Activated CD8-positive, alpha-beta memory T cell treated with anti-CD3 and anti-CD28 coated beads for 24 hours (primary cell): ENCODE measurements at regions not wholly inside any gene's neighbourhood (a gene's known extent, or its start where the extent isn't known, plus 50 kb on each side); places are given as distances from the start of the nearest gene placed in this dataset.

Experiments used
- DNase-seq: peaks from one replicate; pipeline ENCODE4 v3.0.0-alpha.2; 2020

GRCh38 chr18:45447355-45448265, 167.7 kb upstream of the SLC14A2 start:
- DNase-seq: no peak

- DNase-seq: no peak
Measured at GRCh38 chr18:45448871-45449270, 166.4 kb upstream of the SLC14A2 start.

GRCh38 chr18:45449418-45450227, 165.7 kb upstream of the SLC14A2 start:
- no peak for DNase-seq

- DNase-seq: no peak
Measured at GRCh38 chr18:45456090-45457021, 158.9 kb upstream of the SLC14A2 start.

GRCh38 chr18:45458033-45458432, 157.2 kb upstream of the SLC14A2 start:
- no peak for DNase-seq

- DNase-seq: no peak
Measured at GRCh38 chr18:45462179-45462578, 153.1 kb upstream of the SLC14A2 start.

- DNase-seq: no peak
Measured at GRCh38 chr18:45463451-45463850, 151.8 kb upstream of the SLC14A2 start.

GRCh38 chr18:45464619-45465018, 150.7 kb upstream of the SLC14A2 start:
- no peak for DNase-seq

- DNase-seq: no peak
Measured at GRCh38 chr18:45467293-45467692, 148.0 kb upstream of the SLC14A2 start.

GRCh38 chr18:45467945-45468344, 147.3 kb upstream of the SLC14A2 start:
- no peak for DNase-seq

GRCh38 chr18:45478889-45479288, 136.4 kb upstream of the SLC14A2 start:
- no peak for DNase-seq

- DNase-seq: no peak
Measured at GRCh38 chr18:45480219-45481015, 134.9 kb upstream of the SLC14A2 start.

- no peak for DNase-seq
Measured at GRCh38 chr18:45481821-45482220, 133.5 kb upstream of the SLC14A2 start.

- DNase-seq: no peak
Measured at GRCh38 chr18:45482286-45482685, 133.0 kb upstream of the SLC14A2 start.

GRCh38 chr18:45487581-45487980, 127.7 kb upstream of the SLC14A2 start:
- DNase-seq: no peak

- DNase-seq: no peak
Measured at GRCh38 chr18:45488645-45489044, 126.6 kb upstream of the SLC14A2 start.

GRCh38 chr18:45493830-45494229, 121.4 kb upstream of the SLC14A2 start:
- DNase-seq: no peak

- DNase-seq: no peak
Measured at GRCh38 chr18:45494811-45495210, 120.5 kb upstream of the SLC14A2 start.

- DNase-seq: no peak
Measured at GRCh38 chr18:45496741-45497140, 118.5 kb upstream of the SLC14A2 start.

- no peak for DNase-seq
Measured at GRCh38 chr18:45497595-45498286, 117.5 kb upstream of the SLC14A2 start.

GRCh38 chr18:45498287-45498658, 117.0 kb upstream of the SLC14A2 start:
- no peak for DNase-seq
